ENCODE measurements at regions not wholly inside any gene's neighbourhood (a gene's known extent, or its start where the extent isn't known, plus 50 kb on each side); places are given as distances from the start of the nearest gene placed in this dataset.

DNA sequence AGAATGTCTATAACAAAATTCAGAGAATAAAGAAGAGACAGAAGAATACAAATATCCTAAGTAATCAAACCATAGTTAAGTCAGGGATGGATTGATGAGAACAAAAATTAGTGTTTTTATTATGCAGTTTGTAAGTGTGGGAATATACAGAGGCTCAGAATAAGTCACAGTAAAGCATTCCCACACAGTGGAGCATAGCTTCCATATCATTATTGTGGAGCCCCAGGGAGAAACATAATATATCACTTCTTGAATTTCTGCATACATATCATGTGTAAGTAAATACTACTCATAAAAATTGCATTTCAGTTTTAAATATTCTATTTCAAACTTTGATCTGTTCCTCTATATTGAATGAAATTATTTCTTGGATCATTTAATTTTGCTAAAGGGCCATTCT is 790.4 kb downstream of the PLA2G4A start:
- H3K4me3 ChIP-seq = no peak overlapping the region
- intact Hi-C loops (cut with DNase I) = no loop called here
- H3K36me3 ChIP-seq = no peaks in the 10 kb centered on the region
- H3K27ac ChIP-seq = no peak overlapping the region
- peaks cover 0 to 11% (median 0%) of the 10 kb centered on the region in 3 donors for H3K9me3 ChIP-seq
- no peak for DNase-seq
- H3K27me3 ChIP-seq = no peaks in the 10 kb centered on the region
- H3K4me1 ChIP-seq = no peaks in the 10 kb centered on the region
- TF ChIP-seq, protein P1, sequence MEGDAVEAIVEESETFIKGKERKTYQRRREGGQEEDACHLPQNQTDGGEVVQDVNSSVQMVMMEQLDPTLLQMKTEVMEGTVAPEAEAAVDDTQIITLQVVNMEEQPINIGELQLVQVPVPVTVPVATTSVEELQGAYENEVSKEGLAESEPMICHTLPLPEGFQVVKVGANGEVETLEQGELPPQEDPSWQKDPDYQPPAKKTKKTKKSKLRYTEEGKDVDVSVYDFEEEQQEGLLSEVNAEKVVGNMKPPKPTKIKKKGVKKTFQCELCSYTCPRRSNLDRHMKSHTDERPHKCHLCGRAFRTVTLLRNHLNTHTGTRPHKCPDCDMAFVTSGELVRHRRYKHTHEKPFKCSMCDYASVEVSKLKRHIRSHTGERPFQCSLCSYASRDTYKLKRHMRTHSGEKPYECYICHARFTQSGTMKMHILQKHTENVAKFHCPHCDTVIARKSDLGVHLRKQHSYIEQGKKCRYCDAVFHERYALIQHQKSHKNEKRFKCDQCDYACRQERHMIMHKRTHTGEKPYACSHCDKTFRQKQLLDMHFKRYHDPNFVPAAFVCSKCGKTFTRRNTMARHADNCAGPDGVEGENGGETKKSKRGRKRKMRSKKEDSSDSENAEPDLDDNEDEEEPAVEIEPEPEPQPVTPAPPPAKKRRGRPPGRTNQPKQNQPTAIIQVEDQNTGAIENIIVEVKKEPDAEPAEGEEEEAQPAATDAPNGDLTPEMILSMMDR (IDR thresholded peaks at IDR 0.05) = no peak
- TF ChIP-seq POLR2A (IDR thresholded peaks at IDR 0.05) = no peak

DNA sequence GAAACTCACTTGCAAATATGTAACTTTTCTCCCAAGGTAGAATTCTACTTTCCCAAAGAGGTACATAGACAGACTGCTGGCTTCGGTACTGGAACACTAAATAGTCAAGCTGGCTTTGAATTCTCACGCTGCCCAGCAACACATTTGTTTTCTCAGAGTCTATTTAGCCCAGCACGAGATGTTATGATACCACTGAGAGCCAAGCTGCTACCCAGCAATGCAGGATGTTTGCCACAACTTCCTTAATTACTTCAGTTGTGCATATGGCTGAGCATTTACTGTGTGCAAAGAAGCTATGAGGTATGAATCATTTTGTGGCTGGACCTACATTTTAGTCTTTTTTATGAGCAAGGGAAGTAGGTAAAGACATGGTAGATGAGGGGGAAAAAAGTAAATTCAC is 793.2 kb downstream of the PLA2G4A start:
- no peak for DNase-seq
- TF ChIP-seq, protein P1 (IDR thresholded peaks at IDR 0.05) = no peak
- no peak for TF ChIP-seq POLR2A (IDR thresholded peaks at IDR 0.05)
- 64 to 66% methylated on average over 3 of the region's 3 CpGs for WGBS, 2 donors
- intact Hi-C loops (cut with DNase I) = no loop called here
- Histone ChIP-seq H3K27ac (no peak overlapping the region), H3K36me3 (no peaks in the 10 kb centered on the region), H3K4me1 (no peaks in the 10 kb centered on the region), H3K9me3 (no peaks in the 10 kb centered on the region), H3K4me3 (no peak overlapping the region), H3K27me3 (no peaks in the 10 kb centered on the region)

DNA sequence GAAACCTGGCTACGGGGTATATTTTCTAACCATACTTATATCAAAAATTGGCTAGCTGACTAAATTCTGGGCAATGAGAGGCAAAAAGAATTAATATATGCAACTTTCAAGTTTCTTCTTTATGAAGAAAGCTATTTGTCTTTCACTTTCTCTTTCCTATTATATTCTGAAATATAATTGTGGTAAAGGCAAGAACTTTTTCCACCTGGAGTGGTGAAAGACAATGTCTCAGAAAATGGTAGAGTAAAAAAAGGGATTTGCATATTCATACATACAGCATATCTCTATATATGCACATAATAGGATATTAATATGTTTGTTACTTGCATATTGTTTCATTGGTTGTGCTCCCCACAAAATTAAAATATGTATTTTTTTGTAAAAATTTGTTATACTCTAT is 793.8 kb downstream of the PLA2G4A start:
- no peak for TF ChIP-seq POLR2A (IDR thresholded peaks at IDR 0.05)
- intact Hi-C loops (cut with DNase I) = no loop called here
- DNase-seq = no peak

DNA sequence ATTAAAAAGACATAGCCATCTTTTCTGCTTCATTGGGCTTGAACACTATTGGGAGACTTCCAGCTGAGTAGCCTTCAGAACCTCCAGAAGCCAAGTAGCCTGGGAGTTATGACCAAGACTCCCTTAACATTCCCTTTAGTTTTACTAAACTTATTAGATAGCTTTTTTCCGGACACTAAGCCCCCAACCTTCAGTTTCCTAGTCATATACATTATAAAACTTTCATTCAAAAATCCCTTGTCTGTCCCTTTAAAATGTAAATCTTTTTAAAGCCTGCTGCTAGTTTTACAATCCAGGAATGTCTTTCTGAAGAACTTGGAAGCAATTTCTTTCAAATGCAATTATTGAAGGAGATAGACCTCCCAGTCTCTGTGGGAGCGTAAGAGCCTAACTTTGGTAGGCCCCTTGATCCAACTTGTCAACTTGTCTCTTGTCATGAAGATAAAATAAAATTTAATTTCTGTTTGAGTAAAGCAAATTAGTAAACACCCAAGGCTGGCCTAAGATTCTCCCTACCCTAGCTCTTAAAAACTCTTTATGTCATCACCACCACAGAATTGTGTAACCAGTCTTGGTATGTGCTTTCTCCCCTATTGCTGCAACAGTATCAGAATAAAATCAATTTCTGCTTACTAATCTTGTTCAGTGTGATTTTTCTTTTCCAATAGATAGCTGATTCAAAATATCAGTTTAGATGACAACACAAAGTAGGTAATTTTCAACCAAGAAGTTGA is 796.2 kb downstream of the PLA2G4A start:
- no peaks in the 10 kb centered on the region for H3K4me1 ChIP-seq
- no peaks in the 10 kb centered on the region for H3K27me3 ChIP-seq
- no peak overlapping the region for H3K27ac ChIP-seq
- H3K9me3 ChIP-seq = no peaks in the 10 kb centered on the region
- no peak for DNase-seq
- intact Hi-C loops (cut with DNase I) = no loop called here
- 73 to 81% methylated on average over 2 of the region's 2 CpGs for WGBS, 2 donors
- H3K4me3 ChIP-seq = no peak overlapping the region
- TF ChIP-seq, protein P1 (IDR thresholded peaks at IDR 0.05) = no peak
- no peak for TF ChIP-seq POLR2A (IDR thresholded peaks at IDR 0.05)
- no peaks in the 10 kb centered on the region for H3K36me3 ChIP-seq

More for the DNA sequence above, 793.8 kb downstream of the PLA2G4A start:
- H3K27ac ChIP-seq = no peak overlapping the region
- H3K4me3 ChIP-seq = no peak overlapping the region
- no peaks in the 10 kb centered on the region for H3K9me3 ChIP-seq
- H3K36me3 ChIP-seq = no peaks in the 10 kb centered on the region
- no peaks in the 10 kb centered on the region for H3K27me3 ChIP-seq
- H3K4me1 ChIP-seq = no peaks in the 10 kb centered on the region
- WGBS, 2 donors = 24 to 35% methylated on average over 1 of the region's 1 CpG

DNA sequence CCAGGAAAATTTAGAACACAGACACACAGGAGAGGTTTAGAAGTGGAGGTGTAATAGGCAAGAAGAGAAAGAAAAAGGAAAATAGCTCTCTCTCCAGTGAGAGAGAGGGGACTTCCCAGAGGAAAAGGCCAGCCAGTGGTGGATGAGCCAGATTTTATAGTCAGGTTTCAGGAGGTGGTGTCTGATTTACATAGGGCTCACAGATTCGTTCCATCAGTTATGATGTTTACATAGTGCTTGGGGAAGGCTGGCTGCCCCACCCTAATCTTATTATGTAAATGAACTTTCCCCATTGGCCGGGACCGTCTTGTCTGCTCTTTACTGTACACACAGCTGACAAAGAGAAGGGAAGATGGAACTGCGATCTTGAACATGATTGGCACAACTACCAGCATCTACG is 797.3 kb downstream of the PLA2G4A start:
- H3K36me3 ChIP-seq = no peaks in the 10 kb centered on the region
- no peak for DNase-seq
- no peaks in the 10 kb centered on the region for H3K4me1 ChIP-seq
- 25 to 34% methylated on average over 5 of the region's 5 CpGs for WGBS, 2 donors
- H3K27ac ChIP-seq = no peak overlapping the region
- intact Hi-C loops (cut with DNase I) = no loop called here
- TF ChIP-seq, protein P1 (IDR thresholded peaks at IDR 0.05) = no peak
- no peak for TF ChIP-seq POLR2A (IDR thresholded peaks at IDR 0.05)
- no peak overlapping the region for H3K4me3 ChIP-seq
- no peaks in the 10 kb centered on the region for H3K27me3 ChIP-seq
- H3K9me3 ChIP-seq = peaks cover 0 to 8% (median 2%) of the 10 kb centered on the region in 3 donors

DNA sequence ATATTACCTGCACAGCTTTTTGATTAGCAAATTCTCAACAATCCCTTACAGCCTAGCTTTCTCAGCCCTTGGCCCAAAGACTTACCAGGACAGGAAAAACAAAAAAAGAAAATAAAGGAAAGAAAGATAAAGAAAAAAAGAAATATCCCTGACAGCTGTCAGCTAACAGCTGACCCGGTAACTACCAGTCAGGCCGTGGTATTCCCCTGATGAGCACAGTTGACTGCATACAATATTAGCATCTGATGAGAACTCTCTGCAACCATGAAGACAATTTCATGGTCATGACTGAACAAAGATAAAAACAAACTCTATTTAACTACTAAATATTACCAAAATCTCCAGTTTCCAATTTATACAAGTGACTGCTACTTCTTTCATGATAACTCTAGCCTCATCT is 798.8 kb downstream of the PLA2G4A start:
- no peak overlapping the region for H3K4me3 ChIP-seq
- no peaks in the 10 kb centered on the region for H3K4me1 ChIP-seq
- no peaks in the 10 kb centered on the region for H3K27me3 ChIP-seq
- H3K27ac ChIP-seq = no peak overlapping the region
- H3K36me3 ChIP-seq = no peaks in the 10 kb centered on the region
- WGBS, 2 donors = 87% methylated on average over 2 of the region's 2 CpGs
- peaks cover 0 to 14% (median 10%) of the 10 kb centered on the region in 3 donors for H3K9me3 ChIP-seq
- intact Hi-C loops (cut with DNase I) = no loop called here
- no peak for TF ChIP-seq POLR2A (IDR thresholded peaks at IDR 0.05)
- TF ChIP-seq, protein P1 (IDR thresholded peaks at IDR 0.05) = no peak
- DNase-seq = no peak

Measured in esophagus squamous epithelium (tissue), 5 donors.